ENCODE measurements at regions not wholly inside any gene's neighbourhood (a gene's known extent, or its start where the extent isn't known, plus 50 kb on each side); places are given as distances from the start of the nearest gene placed in this dataset.

GRCh38 chr5:165086465-165086864, 1581.0 kb downstream of the MAT2B start:
- no peak overlapping the region for H3K9ac ChIP-seq (ENCODE audit: low read length)
- H3F3A ChIP-seq (ENCODE audit: insufficient read depth, low read length, poor library complexity, severe bottlenecking), result no peaks in the 10 kb centered on the region
- no peak overlapping the region for H3K4me3 ChIP-seq (ENCODE audit: low read length)
- no peak overlapping the region for H2AFZ ChIP-seq (ENCODE audit: low read depth, low read length)
- no peaks in the 10 kb centered on the region for H3K9me2 ChIP-seq (ENCODE audit: insufficient read depth, low read length)
- no peaks in the 10 kb centered on the region for H3K9me3 ChIP-seq (ENCODE audit: low read length)
- H3K4me2 ChIP-seq (ENCODE audit: low read length), result no peak overlapping the region
- H4K20me1 ChIP-seq (ENCODE audit: insufficient read depth), result no peaks in the 10 kb centered on the region
- H3K27ac ChIP-seq (ENCODE audit: low read length), result no peak overlapping the region
- H3K27me3 ChIP-seq (ENCODE audit: insufficient read depth, low read depth, low read length), result no peaks in the 10 kb centered on the region
- no peak for TF ChIP-seq REST (IDR thresholded peaks at IDR 0.05; ENCODE audit: borderline replicate concordance)
- TF ChIP-seq POLR2AphosphoS5 (IDR thresholded peaks at IDR 0.05), result peak; percentile 81
- no peak for TF ChIP-seq TAF1 (IDR thresholded peaks at IDR 0.05; ENCODE audit: low read depth)
- TF ChIP-seq EP300 (conservative IDR thresholded peaks at IDR 0.05; ENCODE audit: poor library complexity, severe bottlenecking), result peak; percentile 71
- no peak for TF ChIP-seq EZH2 (IDR thresholded peaks at IDR 0.05; ENCODE audit: borderline replicate concordance, insufficient read depth, low read length, poor library complexity, severe bottlenecking)
- no peak for TF ChIP-seq MXI1 (conservative IDR thresholded peaks at IDR 0.05; ENCODE audit: poor library complexity, severe bottlenecking)
- no peak for TF ChIP-seq RAD21 (conservative IDR thresholded peaks at IDR 0.05)
- TF ChIP-seq SMC3 (conservative IDR thresholded peaks at IDR 0.05; ENCODE audit: poor library complexity), result no peak
- no peak for TF ChIP-seq CTCF (IDR thresholded peaks at IDR 0.05; ENCODE audit: poor library complexity, severe bottlenecking)
- H3K36me3 ChIP-seq (ENCODE audit: insufficient read depth, low read length), result no peaks in the 10 kb centered on the region
- no peaks in the 10 kb centered on the region for H3K79me2 ChIP-seq (replicated peaks; ENCODE audit: insufficient read depth, low read length)

- Histone ChIP-seq H3K4me3 (ENCODE audit: low read length) (no peak overlapping the region), H3K27me3 (ENCODE audit: insufficient read depth, low read depth, low read length) (no peaks in the 10 kb centered on the region), H4K20me1 (ENCODE audit: insufficient read depth) (no peaks in the 10 kb centered on the region), H3F3A (ENCODE audit: insufficient read depth, low read length, poor library complexity, severe bottlenecking) (no peaks in the 10 kb centered on the region), H3K27ac (ENCODE audit: low read length) (no peak overlapping the region), H3K9me3 (ENCODE audit: low read length) (no peaks in the 10 kb centered on the region), H2AFZ (ENCODE audit: low read depth, low read length) (no peak overlapping the region), H3K9ac (ENCODE audit: low read length) (no peak overlapping the region), H3K36me3 (ENCODE audit: insufficient read depth, low read length) (no peaks in the 10 kb centered on the region), H3K4me2 (ENCODE audit: low read length) (no peak overlapping the region), H3K79me2 (replicated peaks; ENCODE audit: insufficient read depth, low read length) (no peaks in the 10 kb centered on the region), H3K9me2 (ENCODE audit: insufficient read depth, low read length) (no peaks in the 10 kb centered on the region)
- no peak for TF ChIP-seq EZH2 (IDR thresholded peaks at IDR 0.05; ENCODE audit: borderline replicate concordance, insufficient read depth, low read length, poor library complexity, severe bottlenecking)
- TF ChIP-seq SMC3 (conservative IDR thresholded peaks at IDR 0.05; ENCODE audit: poor library complexity), result no peak
- TF ChIP-seq REST (IDR thresholded peaks at IDR 0.05; ENCODE audit: borderline replicate concordance), result no peak
- TF ChIP-seq CTCF (IDR thresholded peaks at IDR 0.05; ENCODE audit: poor library complexity, severe bottlenecking), result no peak
- no peak for TF ChIP-seq TAF1 (IDR thresholded peaks at IDR 0.05; ENCODE audit: low read depth)
- no peak for TF ChIP-seq MXI1 (conservative IDR thresholded peaks at IDR 0.05; ENCODE audit: poor library complexity, severe bottlenecking)
- TF ChIP-seq EP300 (conservative IDR thresholded peaks at IDR 0.05; ENCODE audit: poor library complexity, severe bottlenecking), result no peak
- TF ChIP-seq POLR2AphosphoS5 (IDR thresholded peaks at IDR 0.05), result no peak
- no peak for TF ChIP-seq RAD21 (conservative IDR thresholded peaks at IDR 0.05)
Observed at GRCh38 chr5:165094782-165095181, 1589.4 kb downstream of the MAT2B start.
